ENCODE measurements at regions not wholly inside any gene's neighbourhood (a gene's known extent, or its start where the extent isn't known, plus 50 kb on each side); places are given as distances from the start of the nearest gene placed in this dataset.

DNA sequence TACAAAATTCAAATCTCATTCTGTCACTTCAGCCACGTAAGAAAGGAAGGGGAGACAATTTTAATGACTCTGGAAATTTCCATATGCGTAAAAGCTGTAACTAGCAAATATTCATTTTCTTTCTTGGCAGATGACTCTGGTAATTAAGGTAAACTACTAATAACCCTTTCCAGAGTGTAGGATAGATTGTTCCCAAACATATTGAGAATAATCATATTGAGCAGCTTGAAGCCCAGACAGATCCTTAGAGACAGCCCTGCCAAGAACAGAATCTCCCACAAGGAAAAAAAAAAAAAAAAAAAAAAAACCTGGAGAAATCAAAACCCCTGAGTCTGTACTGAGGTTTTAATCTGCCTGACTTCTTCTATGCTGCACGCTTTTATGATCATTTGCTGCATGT is 163.6 kb upstream of the TMPO start:
- intact Hi-C loops (cut with micrococcal nuclease) = no loop called here
- H3K27me3 ChIP-seq (ENCODE audit: low read depth) = no peaks in the 10 kb centered on the region
- no peaks in the 10 kb centered on the region for H3K9me3 ChIP-seq (replicated peaks)
- TF ChIP-seq, protein P1, sequence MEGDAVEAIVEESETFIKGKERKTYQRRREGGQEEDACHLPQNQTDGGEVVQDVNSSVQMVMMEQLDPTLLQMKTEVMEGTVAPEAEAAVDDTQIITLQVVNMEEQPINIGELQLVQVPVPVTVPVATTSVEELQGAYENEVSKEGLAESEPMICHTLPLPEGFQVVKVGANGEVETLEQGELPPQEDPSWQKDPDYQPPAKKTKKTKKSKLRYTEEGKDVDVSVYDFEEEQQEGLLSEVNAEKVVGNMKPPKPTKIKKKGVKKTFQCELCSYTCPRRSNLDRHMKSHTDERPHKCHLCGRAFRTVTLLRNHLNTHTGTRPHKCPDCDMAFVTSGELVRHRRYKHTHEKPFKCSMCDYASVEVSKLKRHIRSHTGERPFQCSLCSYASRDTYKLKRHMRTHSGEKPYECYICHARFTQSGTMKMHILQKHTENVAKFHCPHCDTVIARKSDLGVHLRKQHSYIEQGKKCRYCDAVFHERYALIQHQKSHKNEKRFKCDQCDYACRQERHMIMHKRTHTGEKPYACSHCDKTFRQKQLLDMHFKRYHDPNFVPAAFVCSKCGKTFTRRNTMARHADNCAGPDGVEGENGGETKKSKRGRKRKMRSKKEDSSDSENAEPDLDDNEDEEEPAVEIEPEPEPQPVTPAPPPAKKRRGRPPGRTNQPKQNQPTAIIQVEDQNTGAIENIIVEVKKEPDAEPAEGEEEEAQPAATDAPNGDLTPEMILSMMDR (IDR thresholded peaks at IDR 0.05; ENCODE audit: borderline replicate concordance) = no peak
- DNase-seq = no peak
- no peak overlapping the region for H3K27ac ChIP-seq (replicated peaks)
- H3K4me3 ChIP-seq = no peak overlapping the region
- H3K4me1 ChIP-seq = no peaks in the 10 kb centered on the region
- H3K36me3 ChIP-seq = no peaks in the 10 kb centered on the region

DNA sequence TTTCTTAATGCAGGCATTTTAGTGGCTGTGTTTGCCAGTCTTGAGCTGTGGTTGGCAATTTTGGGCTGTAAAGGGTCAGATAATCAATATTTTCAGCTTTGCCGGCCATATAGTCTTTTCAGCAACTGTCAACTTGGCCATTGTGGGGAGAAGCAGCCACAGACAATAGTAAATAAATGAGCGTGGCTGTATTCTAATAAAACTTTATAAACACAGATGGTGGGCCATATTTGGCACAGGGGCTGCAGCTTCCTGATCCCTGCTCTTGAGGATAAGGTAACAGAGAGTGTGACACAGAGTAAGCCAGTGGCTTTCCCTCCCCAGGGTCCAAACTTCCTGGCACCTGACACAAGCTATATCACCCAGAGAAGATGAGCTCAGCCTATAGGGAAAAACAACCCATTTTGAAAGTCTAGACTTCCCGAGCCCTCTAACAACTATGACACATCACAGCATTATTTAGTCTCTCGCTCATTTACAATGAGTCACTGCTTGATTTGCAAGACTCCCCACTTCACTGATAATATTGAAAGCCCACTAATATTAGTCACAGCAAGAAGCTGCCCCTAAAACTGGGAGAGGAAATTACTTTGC is 163.1 kb upstream of the TMPO start:
- no peak for DNase-seq
- H3K27ac ChIP-seq (replicated peaks) = no peak overlapping the region
- intact Hi-C loops (cut with micrococcal nuclease) = no loop called here
- H3K36me3 ChIP-seq = no peaks in the 10 kb centered on the region
- TF ChIP-seq, protein P1 (IDR thresholded peaks at IDR 0.05; ENCODE audit: borderline replicate concordance) = no peak
- no peaks in the 10 kb centered on the region for H3K9me3 ChIP-seq (replicated peaks)
- H3K4me1 ChIP-seq = no peaks in the 10 kb centered on the region
- H3K27me3 ChIP-seq (ENCODE audit: low read depth) = no peaks in the 10 kb centered on the region
- H3K4me3 ChIP-seq = no peak overlapping the region

DNA sequence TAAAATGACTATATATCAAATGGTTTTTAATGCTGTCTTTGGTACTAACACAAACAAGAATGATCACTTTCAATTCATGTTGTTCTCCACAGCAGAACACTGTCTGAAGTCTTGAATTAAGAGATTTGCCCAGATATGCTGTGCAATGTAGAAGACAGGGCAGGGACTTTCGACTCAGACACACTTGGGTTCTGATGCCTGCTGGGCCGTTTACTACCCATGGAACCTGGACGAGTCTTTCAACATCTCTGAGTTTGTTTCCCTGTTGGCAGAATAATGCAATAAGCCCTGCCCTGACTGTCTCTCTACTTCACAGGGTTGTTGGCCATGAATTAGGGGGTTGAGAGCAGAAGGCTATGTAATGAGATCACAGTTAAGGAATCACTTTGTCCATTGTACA is 162.6 kb upstream of the TMPO start:
- H3K27me3 ChIP-seq (ENCODE audit: low read depth) = no peaks in the 10 kb centered on the region
- H3K36me3 ChIP-seq = no peaks in the 10 kb centered on the region
- intact Hi-C loops (cut with micrococcal nuclease) = no loop called here
- H3K27ac ChIP-seq (replicated peaks) = no peak overlapping the region
- TF ChIP-seq, protein P1 (IDR thresholded peaks at IDR 0.05; ENCODE audit: borderline replicate concordance) = no peak
- no peaks in the 10 kb centered on the region for H3K4me1 ChIP-seq
- no peak overlapping the region for H3K4me3 ChIP-seq
- H3K9me3 ChIP-seq (replicated peaks) = no peaks in the 10 kb centered on the region
- no peak for DNase-seq

DNA sequence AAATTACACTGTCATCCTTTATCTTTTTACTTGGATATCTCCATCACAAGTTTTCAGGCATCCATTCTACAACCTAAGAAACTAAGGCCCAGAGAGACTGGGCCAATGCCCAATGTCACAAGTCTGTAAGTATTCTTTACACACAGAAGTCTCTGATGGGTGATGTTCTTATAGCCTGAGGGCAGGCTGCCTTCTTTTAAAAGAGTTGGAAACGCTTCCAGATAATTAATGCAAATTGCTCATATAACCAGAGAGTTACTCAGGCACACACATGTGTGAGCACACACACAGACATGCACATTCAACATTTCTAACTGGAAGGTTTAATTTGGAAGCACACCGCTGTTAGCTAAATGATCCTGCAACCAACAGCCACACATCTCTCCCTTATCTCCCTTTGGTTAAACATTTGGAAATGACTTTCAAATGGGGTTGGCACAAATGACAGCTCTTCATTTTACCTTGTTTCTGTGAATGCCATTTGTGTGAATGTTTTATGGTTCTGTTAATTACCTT is 160.8 kb upstream of the TMPO start:
- H3K27me3 ChIP-seq (ENCODE audit: low read depth) = no peaks in the 10 kb centered on the region
- no peak for DNase-seq
- H3K4me1 ChIP-seq = no peaks in the 10 kb centered on the region
- H3K9me3 ChIP-seq (replicated peaks) = no peaks in the 10 kb centered on the region
- intact Hi-C loops (cut with micrococcal nuclease) = no loop called here
- no peaks in the 10 kb centered on the region for H3K36me3 ChIP-seq
- H3K27ac ChIP-seq (replicated peaks) = no peak overlapping the region
- TF ChIP-seq, protein P1 (IDR thresholded peaks at IDR 0.05; ENCODE audit: borderline replicate concordance) = no peak
- H3K4me3 ChIP-seq = no peak overlapping the region

DNA sequence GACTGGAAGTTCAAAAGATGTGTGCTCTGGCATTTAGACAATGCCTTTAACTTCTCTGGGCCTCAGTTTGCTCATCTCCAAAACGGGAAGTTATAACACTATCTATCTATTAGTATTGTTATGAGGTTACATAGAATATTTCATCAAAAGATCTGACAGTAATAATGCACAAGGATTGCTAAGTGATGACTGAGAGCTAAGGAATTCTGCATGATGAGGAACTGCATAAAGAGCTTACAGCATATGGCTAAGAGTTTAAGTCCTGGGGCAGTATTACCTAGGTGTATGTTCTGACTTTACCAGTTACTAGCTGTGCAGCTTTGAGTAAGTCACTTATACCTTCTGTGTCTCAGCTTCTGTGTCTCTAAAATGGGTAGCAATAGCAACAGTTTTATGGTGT is 160.1 kb upstream of the TMPO start:
- H3K4me1 ChIP-seq = no peaks in the 10 kb centered on the region
- H3K36me3 ChIP-seq = no peaks in the 10 kb centered on the region
- TF ChIP-seq, protein P1 (IDR thresholded peaks at IDR 0.05; ENCODE audit: borderline replicate concordance) = no peak
- no peaks in the 10 kb centered on the region for H3K9me3 ChIP-seq (replicated peaks)
- H3K4me3 ChIP-seq = no peak overlapping the region
- H3K27me3 ChIP-seq (ENCODE audit: low read depth) = no peaks in the 10 kb centered on the region
- intact Hi-C loops (cut with micrococcal nuclease) = no loop called here
- DNase-seq = no peak
- H3K27ac ChIP-seq (replicated peaks) = no peak overlapping the region

Data from left ventricle myocardium inferior (tissue), 1 donor.